NAMALWA (cell line): ENCODE measurements at regions not wholly inside any gene's neighbourhood (a gene's known extent, or its start where the extent isn't known, plus 50 kb on each side); places are given as distances from the start of the nearest gene placed in this dataset.
"Not testable (repeated sequence)": the region's sequence is repeated elsewhere in the genome, so short reads cannot be mapped to it uniquely, and the experiment has no call there.

Experiments used
- DNase-seq: peaks from one replicate; pipeline ENCODE4 v3.0.0-alpha.2; 2015; ENCODE audit warnings: low spot score

- not testable (repeated sequence) for DNase-seq
Measured at GRCh38 chr1:849873-850272, 73.8 kb upstream of the SAMD11 start.

- DNase-seq, result not testable (repeated sequence)
Measured at GRCh38 chr1:850318-850717, 73.4 kb upstream of the SAMD11 start.

- DNase-seq, result not testable (repeated sequence)
Measured at GRCh38 chr1:851398-851797, 72.3 kb upstream of the SAMD11 start.

GRCh38 chr1:851841-852240 is 71.9 kb upstream of the SAMD11 start:
- DNase-seq, result not testable (repeated sequence)

GRCh38 chr1:855202-855981 is 68.3 kb upstream of the SAMD11 start:
- not testable (repeated sequence) for DNase-seq

- not testable (repeated sequence) for DNase-seq
Measured at GRCh38 chr1:856541-857057, 67.1 kb upstream of the SAMD11 start.

GRCh38 chr1:857926-858648 is 65.6 kb upstream of the SAMD11 start:
- peak; percentile 49 for DNase-seq

GRCh38 chr1:858649-859041 is 65.1 kb upstream of the SAMD11 start:
- DNase-seq, result not testable (repeated sequence)

- DNase-seq, result not testable (repeated sequence)
Measured at GRCh38 chr1:860941-861340, 62.8 kb upstream of the SAMD11 start.

- no peak for DNase-seq
Measured at GRCh38 chr1:861714-862113, 62.0 kb upstream of the SAMD11 start.

- DNase-seq, result not testable (repeated sequence)
Measured at GRCh38 chr1:862601-863000, 61.1 kb upstream of the SAMD11 start.

- DNase-seq, result peak; percentile 85
Measured at GRCh38 chr1:865633-866032, 58.1 kb upstream of the SAMD11 start.

- no peak for DNase-seq
Measured at GRCh38 chr1:866095-866494, 57.6 kb upstream of the SAMD11 start.

GRCh38 chr1:866631-867299 is 57.0 kb upstream of the SAMD11 start:
- DNase-seq, result not testable (repeated sequence)

- not testable (repeated sequence) for DNase-seq
Measured at GRCh38 chr1:867550-867949, 56.2 kb upstream of the SAMD11 start.

GRCh38 chr1:869499-870244 is 54.1 kb upstream of the SAMD11 start:
- DNase-seq, result peak; percentile 87
